Upper lobe of right lung (tissue), 1 donor: ENCODE measurements at regions not wholly inside any gene's neighbourhood (a gene's known extent, or its start where the extent isn't known, plus 50 kb on each side); places are given as distances from the start of the nearest gene placed in this dataset.
"Not testable (repeated sequence)": the region's sequence is repeated elsewhere in the genome, so short reads cannot be mapped to it uniquely, and the experiment has no call there.

Experiments
- ATAC-seq: fragments of 200-7000 bp; cut with Tn5 transposase; one replicate; pipeline ENCODE4 v1.9.1; 2020; ENCODE audit warnings: mild to moderate bottlenecking, moderate library complexity
- DNase-seq: peaks from one replicate; pipeline ENCODE4 v3.0.0-alpha.2; 2020
- H3K27ac ChIP-seq: fragments of 200-600 bp; one replicate; pipeline ENCODE4 v1.8.0; 2022
- H3K27me3 ChIP-seq: fragments of 200-600 bp; one replicate; pipeline ENCODE4 v1.8.0; 2022; ENCODE audit warnings: mild to moderate bottlenecking
- H3K36me3 ChIP-seq: fragments of 200-600 bp; one replicate; pipeline ENCODE4 v1.8.0; 2022
- H3K4me1 ChIP-seq: fragments of 200-600 bp; one replicate; pipeline ENCODE4 v1.8.0; 2022
- H3K4me3 ChIP-seq: fragments of 200-600 bp; one replicate; pipeline ENCODE4 v1.8.0; 2022; ENCODE audit warnings: mild to moderate bottlenecking
- H3K9me3 ChIP-seq: fragments of 200-600 bp; one replicate; pipeline ENCODE4 v1.8.0; 2022
- intact Hi-C: fragments of 100-400 bp; cut with DNase I; formaldehyde crosslinking; loops from one replicate; pipeline ENCODE4 v1.11.0; 2022
- TF ChIP-seq, protein P1 (sequence below): fragments of 200-600 bp; IDR thresholded peaks from one replicate; pipeline ENCODE4 v1.8.0; 2022; ENCODE audit warnings: antibody characterized with exemption
- donor health status: DM: no; HTN: yes; CAD: no; lungs with severe emphysema.

DNA sequence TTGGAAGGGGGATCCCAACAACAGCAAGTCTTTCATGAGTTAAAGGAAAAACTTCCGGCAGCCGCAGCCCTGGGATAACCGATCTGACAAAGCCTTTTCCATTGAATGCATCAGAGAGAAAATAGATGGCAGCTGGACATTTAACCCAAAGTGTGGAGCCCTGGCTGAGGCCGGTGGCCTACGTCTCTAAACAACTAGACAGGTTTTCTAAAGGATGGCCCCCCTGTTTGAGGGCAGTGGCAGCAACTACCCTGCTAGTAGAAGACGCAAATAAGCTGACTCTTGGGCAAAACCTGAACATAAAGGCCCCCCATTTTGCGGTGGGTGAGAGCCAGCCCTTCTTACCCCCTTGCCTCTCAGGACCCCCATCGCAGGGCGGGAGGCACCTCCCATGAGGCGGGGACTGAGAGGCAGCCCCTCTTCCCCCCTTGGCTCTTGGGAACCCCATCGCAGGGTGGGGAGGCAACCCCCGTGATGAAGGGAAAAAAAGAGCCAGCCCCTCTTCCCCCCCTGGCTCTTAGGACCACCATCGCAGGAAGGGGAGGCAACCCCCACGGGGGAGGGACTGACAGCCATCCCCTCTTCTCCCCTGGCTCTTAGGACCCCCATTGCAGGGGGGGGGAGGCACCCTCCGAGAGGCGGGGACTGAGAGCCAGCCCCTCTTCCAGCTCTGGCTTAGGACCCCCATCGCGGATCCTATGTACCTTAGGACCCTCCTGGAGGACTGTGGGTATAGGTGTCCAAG, 2422.9 kb upstream of the PCDH20 start:
- intact Hi-C loops: no loop called here
- TF ChIP-seq, protein P1, sequence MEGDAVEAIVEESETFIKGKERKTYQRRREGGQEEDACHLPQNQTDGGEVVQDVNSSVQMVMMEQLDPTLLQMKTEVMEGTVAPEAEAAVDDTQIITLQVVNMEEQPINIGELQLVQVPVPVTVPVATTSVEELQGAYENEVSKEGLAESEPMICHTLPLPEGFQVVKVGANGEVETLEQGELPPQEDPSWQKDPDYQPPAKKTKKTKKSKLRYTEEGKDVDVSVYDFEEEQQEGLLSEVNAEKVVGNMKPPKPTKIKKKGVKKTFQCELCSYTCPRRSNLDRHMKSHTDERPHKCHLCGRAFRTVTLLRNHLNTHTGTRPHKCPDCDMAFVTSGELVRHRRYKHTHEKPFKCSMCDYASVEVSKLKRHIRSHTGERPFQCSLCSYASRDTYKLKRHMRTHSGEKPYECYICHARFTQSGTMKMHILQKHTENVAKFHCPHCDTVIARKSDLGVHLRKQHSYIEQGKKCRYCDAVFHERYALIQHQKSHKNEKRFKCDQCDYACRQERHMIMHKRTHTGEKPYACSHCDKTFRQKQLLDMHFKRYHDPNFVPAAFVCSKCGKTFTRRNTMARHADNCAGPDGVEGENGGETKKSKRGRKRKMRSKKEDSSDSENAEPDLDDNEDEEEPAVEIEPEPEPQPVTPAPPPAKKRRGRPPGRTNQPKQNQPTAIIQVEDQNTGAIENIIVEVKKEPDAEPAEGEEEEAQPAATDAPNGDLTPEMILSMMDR: no peak
- no peaks in the 10 kb centered on the region for H3K27me3 ChIP-seq
- H3K9me3 ChIP-seq: no peaks in the 10 kb centered on the region
- no peaks in the 10 kb centered on the region for H3K4me1 ChIP-seq
- ATAC-seq: no peak
- peak; percentile 49 for DNase-seq
- no peak overlapping the region for H3K27ac ChIP-seq
- no peaks in the 10 kb centered on the region for H3K36me3 ChIP-seq
- H3K4me3 ChIP-seq: no peak overlapping the region

DNA sequence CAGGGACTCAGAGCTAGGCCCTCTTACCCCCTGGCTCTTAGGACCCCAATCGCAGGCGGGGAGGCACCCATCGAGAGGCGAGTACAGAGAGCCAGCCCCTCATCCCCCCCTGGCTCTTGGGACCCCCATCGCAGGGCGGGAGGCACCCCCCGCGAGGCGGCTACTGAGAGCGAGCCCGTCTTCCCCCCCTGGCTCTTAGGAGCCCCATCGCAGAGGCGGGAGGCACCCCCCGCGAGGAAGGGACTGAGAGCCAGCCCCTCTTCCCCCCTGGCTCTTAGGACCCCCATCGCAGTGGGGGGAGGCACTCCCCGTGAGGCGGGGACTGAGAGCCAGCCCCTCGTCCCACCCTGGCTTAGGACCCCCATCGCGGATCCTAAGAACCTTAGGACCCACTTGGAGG, 2422.1 kb upstream of the PCDH20 start:
- H3K9me3 ChIP-seq, H3K27ac ChIP-seq, ATAC-seq, H3K27me3 ChIP-seq, H3K4me1 ChIP-seq, H3K4me3 ChIP-seq, H3K36me3 ChIP-seq, intact Hi-C loops: not testable (repeated sequence)
- DNase-seq: peak; percentile 40

DNA sequence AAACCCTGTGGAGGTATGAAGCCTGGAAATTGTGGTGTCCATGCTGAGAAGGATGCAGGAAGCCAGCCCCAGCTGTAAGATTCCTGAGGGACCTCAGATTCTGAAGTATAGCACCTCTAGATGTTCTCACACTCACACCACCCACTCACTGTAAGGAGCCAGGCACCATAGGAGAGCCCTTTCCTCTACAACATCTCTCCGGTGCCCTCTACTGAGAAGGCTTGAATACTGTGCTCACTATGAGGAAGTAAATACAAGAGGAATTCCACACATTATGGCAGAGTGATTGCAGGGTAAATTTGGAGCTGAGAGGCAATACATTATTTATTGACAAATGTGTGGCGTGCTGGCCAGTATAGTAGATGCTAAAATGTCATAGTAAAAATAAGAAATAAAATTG, 2414.0 kb upstream of the PCDH20 start:
- DNase-seq, intact Hi-C loops, H3K27ac ChIP-seq, H3K4me3 ChIP-seq, H3K36me3 ChIP-seq, H3K27me3 ChIP-seq, H3K9me3 ChIP-seq, H3K4me1 ChIP-seq: not testable (repeated sequence)
- peak; percentile 63 for ATAC-seq

DNA sequence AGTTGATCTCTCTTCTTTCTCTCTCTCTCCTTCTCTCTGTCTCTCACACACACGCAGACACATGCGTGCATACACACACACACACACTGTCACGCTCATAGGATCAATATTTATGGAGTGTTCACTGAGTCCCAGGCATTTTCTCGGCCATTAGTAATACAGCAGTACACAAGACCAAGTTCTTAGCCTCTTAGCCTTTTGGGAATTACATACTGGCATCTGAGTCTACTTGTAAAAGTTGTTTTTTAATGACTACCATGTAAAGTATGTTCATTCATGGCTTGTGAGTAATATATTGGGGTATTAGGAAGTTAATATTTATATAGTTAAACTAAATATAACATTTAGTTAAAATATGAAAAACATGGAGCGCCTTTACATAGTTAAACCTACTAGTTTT, 2406.1 kb upstream of the PCDH20 start:
- H3K27me3 ChIP-seq, DNase-seq, H3K36me3 ChIP-seq, H3K9me3 ChIP-seq, H3K27ac ChIP-seq, H3K4me3 ChIP-seq, ATAC-seq, H3K4me1 ChIP-seq, intact Hi-C loops: not testable (repeated sequence)

DNA sequence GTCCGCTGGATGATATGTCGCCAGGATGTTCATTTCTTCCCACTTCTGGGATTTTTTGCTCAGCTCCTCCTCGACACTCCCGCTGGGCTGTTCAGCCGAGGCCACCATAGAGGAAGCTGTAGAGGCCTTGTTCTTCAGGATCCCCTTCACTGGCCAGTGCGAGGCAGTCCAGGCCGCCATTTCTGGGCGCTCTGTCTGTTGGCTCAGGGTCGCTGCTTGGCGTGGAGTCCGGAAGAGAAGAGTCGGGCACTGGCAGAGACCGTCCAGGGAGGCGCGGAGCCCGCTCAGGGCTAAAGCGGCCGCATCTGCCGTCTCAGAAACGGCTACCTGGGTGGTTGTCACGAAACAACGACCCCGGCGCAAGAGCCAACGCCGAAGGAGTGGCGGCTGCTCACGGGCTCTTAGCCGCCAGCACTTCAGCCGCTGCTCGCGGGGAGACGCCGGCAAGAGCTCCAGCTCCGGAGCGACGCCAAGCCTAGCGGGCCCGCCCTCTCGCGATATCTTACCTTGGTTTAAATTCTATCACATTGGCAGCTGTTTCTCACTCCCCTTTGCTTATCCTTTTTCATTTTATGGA, 2395.9 kb upstream of the PCDH20 start:
- intact Hi-C loops, H3K27ac ChIP-seq, ATAC-seq, H3K4me3 ChIP-seq, H3K9me3 ChIP-seq, H3K4me1 ChIP-seq, DNase-seq, H3K27me3 ChIP-seq, H3K36me3 ChIP-seq: not testable (repeated sequence)

DNA sequence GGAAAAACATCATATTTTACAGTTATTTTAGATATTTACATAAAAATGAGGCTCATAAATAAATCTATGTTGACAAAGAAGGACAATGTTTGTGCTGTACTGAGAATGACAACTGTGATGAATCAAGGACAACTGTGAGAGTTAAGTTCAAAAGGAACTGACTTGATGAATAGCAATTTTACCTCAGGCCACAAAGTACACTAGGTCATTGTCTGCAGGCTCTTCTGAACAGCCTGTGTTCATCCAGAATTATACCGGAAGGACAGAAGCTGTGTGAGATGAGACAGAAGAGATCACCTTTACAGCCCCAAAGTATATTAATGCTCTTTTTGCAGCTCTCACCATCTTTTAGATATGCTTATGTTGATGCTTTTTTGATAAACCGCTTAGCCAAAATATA, 2375.5 kb upstream of the PCDH20 start:
- H3K9me3 ChIP-seq, ATAC-seq, H3K27ac ChIP-seq, DNase-seq, H3K27me3 ChIP-seq, intact Hi-C loops, H3K36me3 ChIP-seq, H3K4me1 ChIP-seq, H3K4me3 ChIP-seq: not testable (repeated sequence)

DNA sequence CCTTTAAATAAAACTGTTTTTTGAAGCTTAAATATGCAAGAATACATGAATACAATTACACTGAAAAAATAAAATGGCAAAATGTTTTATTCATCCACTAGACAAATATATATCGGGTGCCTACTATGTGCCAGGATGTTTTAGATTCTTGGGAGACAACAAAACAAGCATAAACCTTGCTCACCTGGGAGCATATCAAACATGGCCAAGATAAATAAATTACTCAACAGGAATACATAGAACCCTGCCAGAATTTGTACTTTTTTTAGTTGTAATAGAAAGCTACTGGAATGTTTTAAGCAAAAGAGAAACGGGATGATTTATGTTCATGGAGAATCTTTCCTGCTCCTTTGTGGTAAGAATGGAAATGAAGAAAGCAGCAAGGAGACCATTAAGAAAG, 2358.5 kb upstream of the PCDH20 start:
- H3K9me3 ChIP-seq: no peaks in the 10 kb centered on the region
- no peaks in the 10 kb centered on the region for H3K4me1 ChIP-seq
- H3K36me3 ChIP-seq: no peaks in the 10 kb centered on the region
- H3K4me3 ChIP-seq: no peak overlapping the region
- H3K27me3 ChIP-seq: no peaks in the 10 kb centered on the region
- TF ChIP-seq, protein P1: no peak
- DNase-seq: no peak
- intact Hi-C loops: no loop called here
- no peak overlapping the region for H3K27ac ChIP-seq
- ATAC-seq: no peak

DNA sequence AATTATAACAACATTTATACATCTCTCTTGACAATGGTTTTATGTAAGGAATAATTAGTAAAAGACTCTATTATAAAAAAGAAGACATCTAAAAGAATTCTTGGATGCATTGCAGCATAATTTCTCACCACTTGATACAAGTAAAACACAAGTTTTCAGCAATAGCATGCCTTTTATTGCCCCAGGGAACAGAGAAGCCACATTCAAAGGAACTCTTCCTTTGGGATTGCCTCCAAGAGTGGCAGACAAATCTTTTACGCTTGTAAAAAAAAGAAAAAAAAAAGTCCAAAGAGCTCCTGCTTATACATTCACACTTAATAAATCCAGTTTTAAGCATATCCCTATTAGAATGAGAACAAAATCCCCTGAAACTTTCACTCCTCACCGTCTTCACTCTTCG, 2357.8 kb upstream of the PCDH20 start:
- H3K27ac ChIP-seq: no peak overlapping the region
- H3K4me3 ChIP-seq: no peak overlapping the region
- no peaks in the 10 kb centered on the region for H3K9me3 ChIP-seq
- TF ChIP-seq, protein P1: no peak
- H3K36me3 ChIP-seq: no peaks in the 10 kb centered on the region
- DNase-seq: no peak
- intact Hi-C loops: no loop called here
- ATAC-seq: no peak
- H3K27me3 ChIP-seq: no peaks in the 10 kb centered on the region
- H3K4me1 ChIP-seq: no peaks in the 10 kb centered on the region

DNA sequence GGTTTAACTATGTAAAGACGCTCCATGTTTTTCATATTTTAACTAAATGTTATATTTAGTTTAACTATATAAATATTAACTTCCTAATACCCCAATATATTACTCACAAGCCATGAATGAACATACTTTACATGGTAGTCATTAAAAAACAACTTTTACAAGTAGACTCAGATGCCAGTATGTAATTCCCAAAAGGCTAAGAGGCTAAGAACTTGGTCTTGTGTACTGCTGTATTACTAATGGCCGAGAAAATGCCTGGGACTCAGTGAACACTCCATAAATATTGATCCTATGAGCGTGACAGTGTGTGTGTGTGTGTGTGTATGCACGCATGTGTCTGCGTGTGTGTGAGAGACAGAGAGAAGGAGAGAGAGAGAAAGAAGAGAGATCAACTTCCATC, 2342.0 kb upstream of the PCDH20 start:
- H3K4me1 ChIP-seq, DNase-seq, H3K36me3 ChIP-seq: not testable (repeated sequence)

DNA sequence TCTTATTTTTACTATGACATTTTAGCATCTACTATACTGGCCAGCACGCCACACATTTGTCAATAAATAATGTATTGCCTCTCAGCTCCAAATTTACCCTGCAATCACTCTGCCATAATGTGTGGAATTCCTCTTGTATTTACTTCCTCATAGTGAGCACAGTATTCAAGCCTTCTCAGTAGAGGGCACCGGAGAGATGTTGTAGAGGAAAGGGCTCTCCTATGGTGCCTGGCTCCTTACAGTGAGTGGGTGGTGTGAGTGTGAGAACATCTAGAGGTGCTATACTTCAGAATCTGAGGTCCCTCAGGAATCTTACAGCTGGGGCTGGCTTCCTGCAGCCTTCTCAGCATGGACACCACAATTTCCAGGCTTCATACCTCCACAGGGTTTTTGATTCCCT, 2334.2 kb upstream of the PCDH20 start:
- DNase-seq, H3K27ac ChIP-seq, intact Hi-C loops, H3K4me3 ChIP-seq, H3K9me3 ChIP-seq, H3K4me1 ChIP-seq, H3K27me3 ChIP-seq, H3K36me3 ChIP-seq: not testable (repeated sequence)
- ATAC-seq: peak; percentile 65

More for the DNA sequence above, 2342.0 kb upstream of the PCDH20 start:
- H3K4me3 ChIP-seq, H3K9me3 ChIP-seq, ATAC-seq, H3K27ac ChIP-seq, intact Hi-C loops, H3K27me3 ChIP-seq: not testable (repeated sequence)

DNA sequence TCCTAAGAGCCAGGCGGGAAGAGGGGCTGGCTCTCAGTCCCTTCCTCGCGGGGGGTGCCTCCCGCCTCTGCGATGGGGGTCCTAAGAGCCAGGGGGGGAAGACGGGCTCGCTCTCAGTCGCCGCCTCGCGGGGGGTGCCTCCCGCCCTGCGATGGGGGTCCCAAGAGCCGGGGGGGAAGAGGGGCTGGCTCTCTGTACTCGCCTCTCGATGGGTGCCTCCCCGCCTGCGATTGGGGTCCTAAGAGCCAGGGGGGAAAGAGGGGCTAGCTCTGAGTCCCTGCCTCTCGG, 2326.1 kb upstream of the PCDH20 start:
- H3K36me3 ChIP-seq, intact Hi-C loops, H3K9me3 ChIP-seq, H3K27me3 ChIP-seq, H3K4me3 ChIP-seq, ATAC-seq, H3K4me1 ChIP-seq, DNase-seq, H3K27ac ChIP-seq: not testable (repeated sequence)
